PC-9 (cell line): ENCODE measurements at regions not wholly inside any gene's neighbourhood (a gene's known extent, or its start where the extent isn't known, plus 50 kb on each side); places are given as distances from the start of the nearest gene placed in this dataset.

Experiments used
- BruUV-seq: library from RNA; stranded (reverse); fragments of 400-500 nt; replicated peaks from 2 replicates; lab custom pipeline; 2021; lab: Mats Ljungman, UMichigan
- CTCF ChIA-PET: fragments of 300-600 bp; sonication (Branson Sonifier 250); formaldehyde crosslinking; loops from one replicate; lab custom pipeline; 2022; ENCODE audit warnings: antibody characterized with exemption; lab: Charles Lee
- POLR2A ChIA-PET: fragments of 300-600 bp; sonication (Branson Sonifier 250); formaldehyde crosslinking; loops from one replicate; lab custom pipeline; 2022; ENCODE audit warnings: antibody characterized with exemption; ENCODE audit not compliant: unreplicated experiment; lab: Charles Lee
- DNase-seq, 2 experiments: peaks; one replicate each; pipeline versions ENCODE4 v3.0.0 to v3.0.0-alpha.2; 2015 to 2022; ENCODE audit warnings: mixed read lengths in 1 of 2
- H2AFZ ChIP-seq: fragments of 200-600 bp; sonication (generic); 2 replicates; pipeline ENCODE4 v1.8.1; 2017; ENCODE audit warnings: antibody characterized with exemption
- H3F3A ChIP-seq: fragments of 200-600 bp; sonication (generic); 2 replicates; pipeline ENCODE4 v1.8.1; 2017; ENCODE audit warnings: antibody characterized with exemption, mild to moderate bottlenecking, low read depth; ENCODE audit not compliant: insufficient read depth
- H3K27ac ChIP-seq: fragments of 200-600 bp; sonication (generic); 2 replicates; pipeline ENCODE4 v1.6.1; 2016; ENCODE audit warnings: mixed run types
- H3K27me3 ChIP-seq: fragments of 200-600 bp; sonication (generic); 2 replicates; pipeline ENCODE4 v1.6.1; 2016; ENCODE audit warnings: low read depth, mixed run types; ENCODE audit not compliant: insufficient read depth
- H3K36me3 ChIP-seq: fragments of 200-600 bp; sonication (generic); 2 replicates; pipeline ENCODE4 v1.6.1; 2016; ENCODE audit warnings: low read depth, mixed run types
- H3K4me1 ChIP-seq: fragments of 200-600 bp; sonication (generic); replicated peaks from 2 replicates; pipeline ENCODE4 v1.6.1; 2016; ENCODE audit warnings: mixed run types; ENCODE audit not compliant: insufficient read depth
- H3K4me2 ChIP-seq: fragments of 200-600 bp; sonication (generic); 2 replicates; pipeline ENCODE4 v1.6.1; 2017; ENCODE audit warnings: mixed run types
- H3K4me3 ChIP-seq: fragments of 200-600 bp; sonication (generic); 2 replicates; pipeline ENCODE4 v1.6.1; 2016; ENCODE audit warnings: mixed run types
- H3K79me2 ChIP-seq: fragments of 200-600 bp; sonication (generic); 2 replicates; pipeline ENCODE4 v1.6.1; 2017; ENCODE audit warnings: low read depth, mixed run types
- H3K9me2 ChIP-seq: fragments of 200-600 bp; sonication (generic); 2 replicates; pipeline ENCODE4 v1.8.1; 2017; ENCODE audit warnings: mild to moderate bottlenecking; ENCODE audit not compliant: insufficient read depth
- H3K9me3 ChIP-seq: fragments of 200-600 bp; sonication (generic); 2 replicates; pipeline ENCODE4 v1.8.1; 2016; ENCODE audit warnings: low read depth; ENCODE audit not compliant: insufficient read depth
- H4K20me1 ChIP-seq: fragments of 200-600 bp; sonication (generic); 2 replicates; pipeline ENCODE4 v1.8.1; 2017; ENCODE audit not compliant: insufficient read depth
- CTCF ChIP-seq: fragments of 200-600 bp; sonication (generic); conservative IDR thresholded peaks from 2 replicates; pipeline ENCODE4 v1.6.1; 2017; ENCODE audit warnings: mixed run types, antibody characterized with exemption, mild to moderate bottlenecking, moderate library complexity
- EZH2 ChIP-seq: fragments of 200-600 bp; sonication (generic); IDR thresholded peaks from 2 replicates; pipeline ENCODE4 v1.8.0; 2017; ENCODE audit warnings: antibody characterized with exemption, low read depth
- intact Hi-C: fragments of 100-400 bp; cut with micrococcal nuclease; formaldehyde crosslinking; loops from one replicate; pipeline ENCODE4 v1.10.0; 2022; ENCODE audit not compliant: unreplicated experiment

GRCh38 chr5:164663198-164663989 is 1158.0 kb downstream of the MAT2B start:
- no peaks in the 10 kb centered on the region for H3K36me3 ChIP-seq
- H3K9me2 ChIP-seq: no peaks in the 10 kb centered on the region
- H4K20me1 ChIP-seq: no peaks in the 10 kb centered on the region; the same call in 1 of the 2 replicates
- no peaks in the 10 kb centered on the region for H3K79me2 ChIP-seq
- H3K27ac ChIP-seq: no peak overlapping the region
- intact Hi-C loops: no loop called here
- POLR2A ChIA-PET: no interaction called here
- CTCF ChIA-PET: no interaction called here
- no TSS peak for BruUV-seq
- DNase-seq: no peak
- TF ChIP-seq CTCF (no peak), EZH2 (no peak)
- no peak overlapping the region for H3K4me3 ChIP-seq
- H2AFZ ChIP-seq: no peak overlapping the region
- H3K9me3 ChIP-seq: no peaks in the 10 kb centered on the region
- no peaks in the 10 kb centered on the region for H3K27me3 ChIP-seq
- H3K4me2 ChIP-seq: no peak overlapping the region
- H3F3A ChIP-seq: no peaks in the 10 kb centered on the region
- no peaks in the 10 kb centered on the region for H3K4me1 ChIP-seq

DNA sequence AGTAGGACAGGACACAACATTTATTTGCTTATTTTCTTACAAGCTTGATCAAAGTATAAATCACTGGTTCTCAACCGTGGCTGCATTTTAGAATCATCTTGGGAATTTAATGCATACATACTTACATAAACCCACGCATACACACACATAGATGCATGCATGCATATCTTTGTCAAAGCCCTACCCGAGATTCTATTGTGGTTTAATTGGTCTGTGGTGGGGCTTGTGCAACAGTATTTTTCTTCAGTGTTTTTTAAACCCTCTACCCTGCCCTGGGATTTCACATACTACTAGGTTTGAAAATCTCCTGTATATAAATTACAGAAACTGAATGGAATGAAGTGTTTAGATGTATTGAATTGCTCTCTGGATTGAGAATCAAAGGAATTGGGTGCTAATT is 1166.2 kb downstream of the MAT2B start:
- no peak overlapping the region for H3K4me3 ChIP-seq
- no peaks in the 10 kb centered on the region for H3K79me2 ChIP-seq
- no peaks in the 10 kb centered on the region for H3K4me1 ChIP-seq
- H2AFZ ChIP-seq: no peak overlapping the region
- H3F3A ChIP-seq: no peaks in the 10 kb centered on the region
- H4K20me1 ChIP-seq: no peaks in the 10 kb centered on the region
- H3K27me3 ChIP-seq: no peaks in the 10 kb centered on the region
- H3K9me2 ChIP-seq: no peaks in the 10 kb centered on the region
- BruUV-seq: no TSS peak
- POLR2A ChIA-PET: no interaction called here
- intact Hi-C loops: no loop called here
- H3K9me3 ChIP-seq: no peaks in the 10 kb centered on the region
- no peak overlapping the region for H3K4me2 ChIP-seq
- no peak for DNase-seq
- H3K36me3 ChIP-seq: no peaks in the 10 kb centered on the region
- no peak overlapping the region for H3K27ac ChIP-seq
- TF ChIP-seq EZH2: no peak
- no peak for TF ChIP-seq CTCF
- CTCF ChIA-PET: no interaction called here

- Histone ChIP-seq H3F3A (no peaks in the 10 kb centered on the region), H3K36me3 (no peaks in the 10 kb centered on the region), H3K79me2 (no peaks in the 10 kb centered on the region), H4K20me1 (no peaks in the 10 kb centered on the region), H3K9me3 (no peaks in the 10 kb centered on the region), H3K4me1 (no peaks in the 10 kb centered on the region), H3K4me2 (no peak overlapping the region), H3K4me3 (no peak overlapping the region), H3K27me3 (no peaks in the 10 kb centered on the region), H2AFZ (no peak overlapping the region), H3K27ac (no peak overlapping the region), H3K9me2 (no peaks in the 10 kb centered on the region)
- no peak for DNase-seq
- POLR2A ChIA-PET: no interaction called here
- no TSS peak for BruUV-seq
- CTCF ChIA-PET: no interaction called here
- TF ChIP-seq EZH2: no peak
- TF ChIP-seq CTCF: no peak
- intact Hi-C loops: no loop called here
Observed at GRCh38 chr5:164672205-164672604, 1166.8 kb downstream of the MAT2B start.
